PC-9 (cell line): ENCODE measurements at regions not wholly inside any gene's neighbourhood (a gene's known extent, or its start where the extent isn't known, plus 50 kb on each side); places are given as distances from the start of the nearest gene placed in this dataset.
A peak's percentile ranks its signal among the peaks of the same experiment; 100 is the strongest.
"Not testable (repeated sequence)": the region's sequence is repeated elsewhere in the genome, so short reads cannot be mapped to it uniquely, and the experiment has no call there.

Experiments
- BruUV-seq: library from RNA; stranded (reverse); fragments of 400-500 nt; replicated peaks from 2 replicates; lab custom pipeline; 2021; lab: Mats Ljungman, UMichigan
- CTCF ChIA-PET: fragments of 300-600 bp; sonication (Branson Sonifier 250); formaldehyde crosslinking; loops from one replicate; lab custom pipeline; 2022; ENCODE audit warnings: antibody characterized with exemption; lab: Charles Lee
- POLR2A ChIA-PET: fragments of 300-600 bp; sonication (Branson Sonifier 250); formaldehyde crosslinking; loops from one replicate; lab custom pipeline; 2022; ENCODE audit warnings: antibody characterized with exemption; ENCODE audit not compliant: unreplicated experiment; lab: Charles Lee
- DNase-seq, 2 experiments: peaks; one replicate each; pipeline versions ENCODE4 v3.0.0 to v3.0.0-alpha.2; 2015 to 2022; ENCODE audit warnings: mixed read lengths in 1 of 2
- H2AFZ ChIP-seq: fragments of 200-600 bp; sonication (generic); 2 replicates; pipeline ENCODE4 v1.8.1; 2017; ENCODE audit warnings: antibody characterized with exemption
- H3F3A ChIP-seq: fragments of 200-600 bp; sonication (generic); 2 replicates; pipeline ENCODE4 v1.8.1; 2017; ENCODE audit warnings: antibody characterized with exemption, mild to moderate bottlenecking, low read depth; ENCODE audit not compliant: insufficient read depth
- H3K27ac ChIP-seq: fragments of 200-600 bp; sonication (generic); 2 replicates; pipeline ENCODE4 v1.6.1; 2016; ENCODE audit warnings: mixed run types
- H3K27me3 ChIP-seq: fragments of 200-600 bp; sonication (generic); 2 replicates; pipeline ENCODE4 v1.6.1; 2016; ENCODE audit warnings: low read depth, mixed run types; ENCODE audit not compliant: insufficient read depth
- H3K36me3 ChIP-seq: fragments of 200-600 bp; sonication (generic); 2 replicates; pipeline ENCODE4 v1.6.1; 2016; ENCODE audit warnings: low read depth, mixed run types
- H3K4me1 ChIP-seq: fragments of 200-600 bp; sonication (generic); replicated peaks from 2 replicates; pipeline ENCODE4 v1.6.1; 2016; ENCODE audit warnings: mixed run types; ENCODE audit not compliant: insufficient read depth
- H3K4me2 ChIP-seq: fragments of 200-600 bp; sonication (generic); 2 replicates; pipeline ENCODE4 v1.6.1; 2017; ENCODE audit warnings: mixed run types
- H3K4me3 ChIP-seq: fragments of 200-600 bp; sonication (generic); 2 replicates; pipeline ENCODE4 v1.6.1; 2016; ENCODE audit warnings: mixed run types
- H3K79me2 ChIP-seq: fragments of 200-600 bp; sonication (generic); 2 replicates; pipeline ENCODE4 v1.6.1; 2017; ENCODE audit warnings: low read depth, mixed run types
- H3K9me2 ChIP-seq: fragments of 200-600 bp; sonication (generic); 2 replicates; pipeline ENCODE4 v1.8.1; 2017; ENCODE audit warnings: mild to moderate bottlenecking; ENCODE audit not compliant: insufficient read depth
- H3K9me3 ChIP-seq: fragments of 200-600 bp; sonication (generic); 2 replicates; pipeline ENCODE4 v1.8.1; 2016; ENCODE audit warnings: low read depth; ENCODE audit not compliant: insufficient read depth
- H4K20me1 ChIP-seq: fragments of 200-600 bp; sonication (generic); 2 replicates; pipeline ENCODE4 v1.8.1; 2017; ENCODE audit not compliant: insufficient read depth
- intact Hi-C: fragments of 100-400 bp; cut with micrococcal nuclease; formaldehyde crosslinking; loops from one replicate; pipeline ENCODE4 v1.10.0; 2022; ENCODE audit not compliant: unreplicated experiment

- intact Hi-C loops, H3K79me2 ChIP-seq, H3K27me3 ChIP-seq, H2AFZ ChIP-seq, DNase-seq, H3K27ac ChIP-seq, H3K9me2 ChIP-seq, H3K36me3 ChIP-seq, CTCF ChIA-PET, H4K20me1 ChIP-seq, H3F3A ChIP-seq, POLR2A ChIA-PET, H3K4me1 ChIP-seq, H3K4me3 ChIP-seq, BruUV-seq, H3K9me3 ChIP-seq, H3K4me2 ChIP-seq: not testable (repeated sequence)
Observed at GRCh38 chr9:39649029-39649428, 293.6 kb downstream of the SPATA31A1 start.

GRCh38 chr9:39656960-39657603, 301.6 kb downstream of the SPATA31A1 start:
- DNase-seq, H3F3A ChIP-seq, H3K9me2 ChIP-seq, H3K4me1 ChIP-seq, BruUV-seq, H3K79me2 ChIP-seq, intact Hi-C loops, CTCF ChIA-PET, H3K4me3 ChIP-seq, H3K27ac ChIP-seq, POLR2A ChIA-PET, H4K20me1 ChIP-seq, H3K27me3 ChIP-seq, H3K9me3 ChIP-seq, H2AFZ ChIP-seq, H3K4me2 ChIP-seq, H3K36me3 ChIP-seq: not testable (repeated sequence)

GRCh38 chr9:39663020-39663419, 307.6 kb downstream of the SPATA31A1 start:
- H3K4me1 ChIP-seq, H2AFZ ChIP-seq, POLR2A ChIA-PET, H3K27ac ChIP-seq, H3K79me2 ChIP-seq, H3F3A ChIP-seq, intact Hi-C loops, H3K27me3 ChIP-seq, H3K4me3 ChIP-seq, BruUV-seq, H3K36me3 ChIP-seq, DNase-seq, H3K4me2 ChIP-seq, H4K20me1 ChIP-seq, H3K9me2 ChIP-seq, H3K9me3 ChIP-seq, CTCF ChIA-PET: not testable (repeated sequence)

- H3K9me2 ChIP-seq, H3K27me3 ChIP-seq, H3K36me3 ChIP-seq, H3K79me2 ChIP-seq, H3K4me1 ChIP-seq, BruUV-seq, H3K9me3 ChIP-seq, H3K4me2 ChIP-seq, CTCF ChIA-PET, H3K27ac ChIP-seq, H3F3A ChIP-seq, H3K4me3 ChIP-seq, H4K20me1 ChIP-seq, POLR2A ChIA-PET, DNase-seq, intact Hi-C loops, H2AFZ ChIP-seq: not testable (repeated sequence)
Observed at GRCh38 chr9:39663713-39664112, 308.2 kb downstream of the SPATA31A1 start.

GRCh38 chr9:39665020-39665419, 309.6 kb downstream of the SPATA31A1 start:
- H3K9me3 ChIP-seq, DNase-seq, POLR2A ChIA-PET, H3K4me2 ChIP-seq, intact Hi-C loops, H3K4me1 ChIP-seq, H3F3A ChIP-seq, H3K4me3 ChIP-seq, H3K9me2 ChIP-seq, CTCF ChIA-PET, H3K27ac ChIP-seq, BruUV-seq, H3K27me3 ChIP-seq, H3K36me3 ChIP-seq, H3K79me2 ChIP-seq, H4K20me1 ChIP-seq, H2AFZ ChIP-seq: not testable (repeated sequence)

- H3K36me3 ChIP-seq, H3K9me3 ChIP-seq, H2AFZ ChIP-seq, H3K4me2 ChIP-seq, H3K27me3 ChIP-seq, H3K27ac ChIP-seq, intact Hi-C loops, H3K9me2 ChIP-seq, H3K79me2 ChIP-seq, H3K4me1 ChIP-seq, H4K20me1 ChIP-seq, BruUV-seq, H3F3A ChIP-seq, H3K4me3 ChIP-seq, POLR2A ChIA-PET, CTCF ChIA-PET: not testable (repeated sequence)
- peak in 1 of 2 experiments; percentile 17 for DNase-seq
Observed at GRCh38 chr9:39674437-39675210, 319.2 kb downstream of the SPATA31A1 start.

GRCh38 chr9:39675211-39675553, 319.7 kb downstream of the SPATA31A1 start:
- BruUV-seq, H3K9me2 ChIP-seq, H3K36me3 ChIP-seq, H4K20me1 ChIP-seq, H3K4me3 ChIP-seq, H3F3A ChIP-seq, CTCF ChIA-PET, H3K79me2 ChIP-seq, H3K27me3 ChIP-seq, H3K4me2 ChIP-seq, intact Hi-C loops, H3K9me3 ChIP-seq, H2AFZ ChIP-seq, H3K27ac ChIP-seq, POLR2A ChIA-PET, DNase-seq, H3K4me1 ChIP-seq: not testable (repeated sequence)
